Liver (tissue), 8 donors: ENCODE measurements at regions not wholly inside any gene's neighbourhood (a gene's known extent, or its start where the extent isn't known, plus 50 kb on each side); places are given as distances from the start of the nearest gene placed in this dataset.
"Not testable (repeated sequence)": the region's sequence is repeated elsewhere in the genome, so short reads cannot be mapped to it uniquely, and the experiment has no call there.

Experiments
- DNase-seq: peaks from one replicate; pipeline ENCODE4 v3.0.0-alpha.2; 2017; ENCODE audit warnings: low spot score
- H3K27ac ChIP-seq, 2 donors: one replicate each; pipeline ENCODE4 v1.7.0; 2013; ENCODE audit warnings: inconsistent platforms in 2 of 2, low read length in 2 of 2, control low read depth in 1 of 2, low read depth in 1 of 2, mild to moderate bottlenecking in 1 of 2
- H3K27me3 ChIP-seq, 4 donors: one replicate each; pipeline versions ENCODE4 v1.6.1 to v1.7.0; 2013; ENCODE audit warnings: low read length in 3 of 4, inconsistent platforms in 1 of 4, mild to moderate bottlenecking in 1 of 4, moderate library complexity in 1 of 4; ENCODE audit not compliant: control insufficient read depth in 4 of 4, insufficient read depth in 4 of 4
- H3K36me3 ChIP-seq, 4 donors: one replicate each; pipeline versions ENCODE4 v1.6.1 to v1.7.0; 2013; ENCODE audit warnings: low read length in 3 of 4, mild to moderate bottlenecking in 3 of 4, low read depth in 1 of 4, moderate library complexity in 1 of 4; ENCODE audit not compliant: control insufficient read depth in 4 of 4, insufficient read depth in 3 of 4
- H3K4me1 ChIP-seq, 4 donors: one replicate each; pipeline versions ENCODE4 v1.6.1 to v1.7.0; 2013; ENCODE audit warnings: low read length in 3 of 4, mild to moderate bottlenecking in 3 of 4, moderate library complexity in 1 of 4; ENCODE audit not compliant: control insufficient read depth in 4 of 4, insufficient read depth in 4 of 4
- H3K4me3 ChIP-seq, 3 donors: one replicate each; pipeline versions ENCODE4 v1.6.1 to v1.7.0; 2013; ENCODE audit warnings: low read length in 3 of 3, control low read depth in 1 of 3, low read depth in 1 of 3, mild to moderate bottlenecking in 1 of 3
- H3K9ac ChIP-seq, 2 donors: one replicate each; pipeline ENCODE4 v1.7.0; 2013; ENCODE audit warnings: low read length in 2 of 2, mild to moderate bottlenecking in 2 of 2, moderate library complexity in 2 of 2, control low read depth in 1 of 2, low read depth in 1 of 2
- H3K9me3 ChIP-seq, 4 donors: one replicate each; pipeline versions ENCODE4 v1.6.1 to v1.7.0; 2013; ENCODE audit warnings: low read length in 3 of 4; ENCODE audit not compliant: control insufficient read depth in 4 of 4
- CTCF ChIP-seq: fragments of 150-350 bp; IDR thresholded peaks from 2 replicates; pipeline ENCODE4 v1.5.1; 2017; ENCODE audit warnings: improper control_type of control experiment, low read depth, low read length; ENCODE audit not compliant: missing input control
- FOXA1 ChIP-seq: IDR thresholded peaks from 2 replicates; pipeline ENCODE4 v1.6.1; 2016; ENCODE audit warnings: antibody characterized with exemption
- HNF4A ChIP-seq, 2 donors: conservative IDR thresholded peaks; 2 replicates each; pipeline ENCODE4 v1.6.1; 2016; ENCODE audit warnings: antibody characterized with exemption in 2 of 2, mild to moderate bottlenecking in 2 of 2
- RAD21 ChIP-seq, 2 donors: IDR thresholded peaks; 2 replicates each; pipeline ENCODE4 v1.6.1; 2016; ENCODE audit warnings: antibody characterized with exemption in 2 of 2, mild to moderate bottlenecking in 2 of 2
- RXRA ChIP-seq, 2 donors: IDR thresholded peaks; 2 replicates each; pipeline ENCODE4 v1.6.1; 2017 to 2018; ENCODE audit warnings: antibody characterized with exemption in 2 of 2, mild to moderate bottlenecking in 1 of 2
- TAF1 ChIP-seq: conservative IDR thresholded peaks from 2 replicates; pipeline ENCODE4 v1.6.1; 2016; ENCODE audit warnings: antibody characterized with exemption, mild to moderate bottlenecking
- YY1 ChIP-seq: IDR thresholded peaks from 2 replicates; pipeline ENCODE4 v1.6.1; 2016; ENCODE audit warnings: antibody characterized with exemption, mild to moderate bottlenecking
- WGBS: extraction: QIAGEN DNeasy Blood & Tissue Kit; methylation state at CpG from one replicate; pipeline ENCODE4 v1.1.7; 2013; 5-methylcytosine and 5-hydroxymethylcytosine counted together
- TF ChIP-seq, protein P1 (sequence below): IDR thresholded peaks from 2 replicates; pipeline ENCODE4 v1.6.1; 2016; ENCODE audit warnings: antibody characterized with exemption
- TF ChIP-seq, protein P2 (sequence below): IDR thresholded peaks from 2 replicates; pipeline ENCODE4 v1.6.1; 2016; ENCODE audit warnings: antibody characterized with exemption, mild to moderate bottlenecking
- donor health status: healthy.
- donor health status: healthy.
- donor health status: healthy.
- donor health status: healthy.
- donor health status: healthy.

DNA sequence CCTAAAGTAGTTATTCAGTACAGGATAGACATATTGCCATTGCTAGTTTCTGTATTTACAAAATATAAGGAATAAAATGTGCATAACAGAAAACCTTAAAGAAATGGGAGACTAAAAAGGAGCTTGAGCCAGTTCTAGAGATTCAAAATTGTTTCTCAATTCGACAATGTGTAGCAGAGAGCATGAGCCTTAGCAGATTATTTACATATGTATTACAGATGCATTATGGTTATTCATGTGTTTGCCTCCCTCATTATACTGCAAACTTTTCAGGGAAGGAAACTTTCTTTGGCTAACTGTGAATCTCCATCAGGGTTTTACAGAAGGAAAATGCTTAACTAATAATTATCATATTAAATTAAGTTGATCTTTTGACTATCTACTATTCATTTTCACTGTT is 854.4 kb upstream of the SLC39A10 start:
- Histone ChIP-seq H3K27me3 (no peaks in the 10 kb centered on the region), H3K4me3 (no peak overlapping the region), H3K9me3 (no peaks in the 10 kb centered on the region), H3K36me3 (no peaks in the 10 kb centered on the region), H3K4me1 (no peaks in the 10 kb centered on the region), H3K27ac (no peak overlapping the region), H3K9ac (no peak overlapping the region)
- TF ChIP-seq, protein P1, sequence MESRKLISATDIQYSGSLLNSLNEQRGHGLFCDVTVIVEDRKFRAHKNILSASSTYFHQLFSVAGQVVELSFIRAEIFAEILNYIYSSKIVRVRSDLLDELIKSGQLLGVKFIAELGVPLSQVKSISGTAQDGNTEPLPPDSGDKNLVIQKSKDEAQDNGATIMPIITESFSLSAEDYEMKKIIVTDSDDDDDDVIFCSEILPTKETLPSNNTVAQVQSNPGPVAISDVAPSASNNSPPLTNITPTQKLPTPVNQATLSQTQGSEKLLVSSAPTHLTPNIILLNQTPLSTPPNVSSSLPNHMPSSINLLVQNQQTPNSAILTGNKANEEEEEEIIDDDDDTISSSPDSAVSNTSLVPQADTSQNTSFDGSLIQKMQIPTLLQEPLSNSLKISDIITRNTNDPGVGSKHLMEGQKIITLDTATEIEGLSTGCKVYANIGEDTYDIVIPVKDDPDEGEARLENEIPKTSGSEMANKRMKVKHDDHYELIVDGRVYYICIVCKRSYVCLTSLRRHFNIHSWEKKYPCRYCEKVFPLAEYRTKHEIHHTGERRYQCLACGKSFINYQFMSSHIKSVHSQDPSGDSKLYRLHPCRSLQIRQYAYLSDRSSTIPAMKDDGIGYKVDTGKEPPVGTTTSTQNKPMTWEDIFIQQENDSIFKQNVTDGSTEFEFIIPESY: no peak
- TF ChIP-seq CTCF (no peak), FOXA1 (no peak), TAF1 (no peak), YY1 (no peak), HNF4A (conservative IDR thresholded peaks at IDR 0.05) (no peak), RXRA (IDR thresholded peaks at IDR 0.05) (no peak), RAD21 (IDR thresholded peaks at IDR 0.05) (no peak)
- TF ChIP-seq, protein P2, sequence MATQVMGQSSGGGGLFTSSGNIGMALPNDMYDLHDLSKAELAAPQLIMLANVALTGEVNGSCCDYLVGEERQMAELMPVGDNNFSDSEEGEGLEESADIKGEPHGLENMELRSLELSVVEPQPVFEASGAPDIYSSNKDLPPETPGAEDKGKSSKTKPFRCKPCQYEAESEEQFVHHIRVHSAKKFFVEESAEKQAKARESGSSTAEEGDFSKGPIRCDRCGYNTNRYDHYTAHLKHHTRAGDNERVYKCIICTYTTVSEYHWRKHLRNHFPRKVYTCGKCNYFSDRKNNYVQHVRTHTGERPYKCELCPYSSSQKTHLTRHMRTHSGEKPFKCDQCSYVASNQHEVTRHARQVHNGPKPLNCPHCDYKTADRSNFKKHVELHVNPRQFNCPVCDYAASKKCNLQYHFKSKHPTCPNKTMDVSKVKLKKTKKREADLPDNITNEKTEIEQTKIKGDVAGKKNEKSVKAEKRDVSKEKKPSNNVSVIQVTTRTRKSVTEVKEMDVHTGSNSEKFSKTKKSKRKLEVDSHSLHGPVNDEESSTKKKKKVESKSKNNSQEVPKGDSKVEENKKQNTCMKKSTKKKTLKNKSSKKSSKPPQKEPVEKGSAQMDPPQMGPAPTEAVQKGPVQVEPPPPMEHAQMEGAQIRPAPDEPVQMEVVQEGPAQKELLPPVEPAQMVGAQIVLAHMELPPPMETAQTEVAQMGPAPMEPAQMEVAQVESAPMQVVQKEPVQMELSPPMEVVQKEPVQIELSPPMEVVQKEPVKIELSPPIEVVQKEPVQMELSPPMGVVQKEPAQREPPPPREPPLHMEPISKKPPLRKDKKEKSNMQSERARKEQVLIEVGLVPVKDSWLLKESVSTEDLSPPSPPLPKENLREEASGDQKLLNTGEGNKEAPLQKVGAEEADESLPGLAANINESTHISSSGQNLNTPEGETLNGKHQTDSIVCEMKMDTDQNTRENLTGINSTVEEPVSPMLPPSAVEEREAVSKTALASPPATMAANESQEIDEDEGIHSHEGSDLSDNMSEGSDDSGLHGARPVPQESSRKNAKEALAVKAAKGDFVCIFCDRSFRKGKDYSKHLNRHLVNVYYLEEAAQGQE: no peak
- no peak for DNase-seq
- WGBS: 36% methylated on average over 1 of the region's 1 CpG

- H3K36me3 ChIP-seq, H3K9me3 ChIP-seq, H3K4me3 ChIP-seq, H3K27me3 ChIP-seq, H3K4me1 ChIP-seq, H3K9ac ChIP-seq, H3K27ac ChIP-seq, DNase-seq: not testable (repeated sequence)
- 77% methylated on average over 2 of the region's 2 CpGs for WGBS
These were observed 870.0 kb upstream of the SLC39A10 start for GRCh38 chr2:194787071-194787470.

GRCh38 chr2:194771394-194771793 is 885.6 kb upstream of the SLC39A10 start:
- not testable (repeated sequence) for H3K9ac ChIP-seq, H3K36me3 ChIP-seq, H3K4me3 ChIP-seq, H3K27ac ChIP-seq, H3K27me3 ChIP-seq, DNase-seq, H3K9me3 ChIP-seq, H3K4me1 ChIP-seq
- 73% methylated on average over 2 of the region's 2 CpGs for WGBS
